MV-4-11 (cell line): ENCODE measurements at regions not wholly inside any gene's neighbourhood (a gene's known extent, or its start where the extent isn't known, plus 50 kb on each side); places are given as distances from the start of the nearest gene placed in this dataset.
"Not testable (repeated sequence)": the region's sequence is repeated elsewhere in the genome, so short reads cannot be mapped to it uniquely, and the experiment has no call there.

Source experiments
- DNase-seq: peaks from one replicate; lab custom pipeline; 2025; lab: John Stamatoyannopoulos, UW

DNA sequence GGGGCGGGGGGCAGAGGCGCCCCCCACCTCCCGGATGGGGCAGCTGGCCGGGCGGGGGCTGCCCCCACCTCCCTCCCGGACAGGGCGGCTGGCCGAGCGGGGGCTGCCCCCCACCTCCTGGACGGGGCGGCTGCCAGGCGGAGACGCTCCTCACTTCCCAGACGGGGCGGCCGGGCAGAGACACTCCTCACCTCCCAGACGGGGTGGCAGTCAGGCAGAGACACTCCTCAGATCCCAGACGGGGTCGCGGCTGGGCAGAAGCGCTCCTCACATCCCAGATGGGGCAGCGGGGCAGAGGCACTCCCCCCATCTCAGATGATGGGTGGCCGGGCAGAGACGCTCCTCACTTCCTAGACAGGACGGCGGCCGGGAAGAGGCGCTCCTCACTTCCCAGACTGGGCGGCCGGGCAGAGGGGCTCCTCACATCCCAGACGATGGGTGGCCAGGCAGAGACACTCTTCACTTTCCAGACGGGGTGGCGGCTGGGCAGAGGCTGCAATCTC lies 240.1 kb downstream of the NPIPA7 start:
- DNase-seq: not testable (repeated sequence)

GRCh38 chr16:16624367-16624766 lies 245.4 kb downstream of the NPIPA7 start:
- DNase-seq: not testable (repeated sequence)

DNA sequence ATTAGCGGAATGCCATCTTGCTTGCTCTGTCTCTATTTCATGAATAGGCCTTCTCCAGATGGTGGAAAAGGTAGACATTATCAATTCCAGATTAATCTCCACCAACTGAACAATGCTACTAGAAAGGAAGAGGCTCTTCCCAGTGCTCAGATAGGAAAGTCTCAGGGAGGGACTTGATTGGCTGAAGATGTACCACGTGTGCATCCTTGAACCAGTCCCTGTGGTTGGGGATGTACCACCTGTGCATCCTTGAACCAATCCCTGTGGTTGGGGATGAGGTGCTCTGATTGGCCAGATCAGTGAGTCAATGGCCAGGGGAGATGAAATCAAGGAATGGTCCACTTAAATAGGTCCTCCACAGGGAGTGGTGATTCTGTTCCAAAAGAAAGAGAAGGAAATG lies 246.2 kb downstream of the NPIPA7 start:
- DNase-seq: not testable (repeated sequence)

GRCh38 chr16:16627865-16628264 lies 248.9 kb downstream of the NPIPA7 start:
- not testable (repeated sequence) for DNase-seq

- DNase-seq: not testable (repeated sequence)
Observed at GRCh38 chr16:16638231-16638630, 259.3 kb downstream of the NPIPA7 start.

DNA sequence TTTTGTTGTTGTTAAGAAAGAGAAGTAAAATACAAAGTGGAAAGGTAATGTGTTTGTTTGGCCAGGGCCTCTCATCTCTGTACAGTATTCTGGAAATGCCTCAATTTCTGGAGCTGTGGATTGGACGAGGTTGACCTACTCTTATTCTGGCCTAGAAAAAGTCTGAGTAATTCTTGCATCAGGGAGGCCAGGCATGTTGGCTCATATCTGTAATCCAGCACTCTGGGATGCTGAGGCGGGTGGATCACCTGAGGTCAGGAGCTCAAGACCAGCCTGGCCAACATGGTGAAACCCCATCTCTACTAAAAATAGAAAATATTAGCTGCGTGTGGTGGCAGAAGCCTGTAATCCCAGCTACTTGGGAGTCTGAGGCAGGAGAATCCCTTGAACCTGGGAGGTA lies 259.8 kb downstream of the NPIPA7 start:
- not testable (repeated sequence) for DNase-seq

- not testable (repeated sequence) for DNase-seq
Observed at GRCh38 chr16:16643828-16644227, 264.9 kb downstream of the NPIPA7 start.

DNA sequence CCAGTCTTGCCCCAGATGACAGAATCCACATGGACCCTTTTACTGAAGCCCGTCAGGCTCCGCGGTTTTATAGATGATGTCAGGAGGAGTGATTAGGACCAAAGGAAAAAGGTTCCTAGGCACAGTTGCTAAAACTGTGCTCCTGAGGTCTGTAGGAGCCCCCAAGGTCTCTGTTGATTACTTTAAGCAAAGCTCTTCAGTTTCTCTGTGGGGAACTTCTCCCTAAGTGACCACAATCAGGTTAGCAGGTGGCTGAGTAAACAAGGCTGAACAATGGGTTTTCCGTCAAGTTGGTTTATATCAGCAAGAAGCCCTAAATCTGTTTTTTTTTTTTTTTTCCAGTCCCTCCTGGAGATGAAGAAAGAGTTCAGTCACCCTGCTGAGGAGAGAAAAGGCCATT lies 269.1 kb downstream of the NPIPA7 start:
- DNase-seq: not testable (repeated sequence)

DNA sequence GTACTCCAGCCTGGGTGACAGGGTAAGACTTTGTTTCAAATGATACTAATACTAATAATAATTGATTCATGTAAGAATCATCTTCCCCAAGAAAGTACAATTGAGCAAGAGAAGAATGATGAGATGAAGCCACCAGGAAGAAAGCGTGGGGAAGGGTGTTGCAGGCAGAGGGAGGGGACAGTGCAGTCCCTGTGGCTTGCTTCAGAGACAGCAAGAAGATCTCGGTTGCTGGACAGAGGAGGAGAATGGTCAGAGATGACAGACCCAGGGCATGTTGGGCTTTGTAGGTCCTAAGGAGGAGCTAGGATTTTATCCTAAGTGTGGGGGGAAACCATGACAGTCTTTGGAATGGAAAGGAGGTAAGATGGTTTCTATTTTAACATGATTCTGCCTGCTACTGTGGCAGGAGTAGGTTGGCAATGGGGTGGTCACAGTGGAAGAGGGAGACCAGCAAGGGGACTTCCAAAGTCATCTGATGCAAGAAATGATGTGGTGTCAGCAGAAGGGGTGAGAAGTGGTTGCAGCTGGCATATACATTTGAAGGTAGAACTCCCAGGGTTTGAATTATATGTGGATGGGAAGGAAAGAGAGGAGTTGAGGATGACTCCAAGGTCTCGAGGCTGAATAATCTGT lies 293.4 kb downstream of the NPIPA7 start:
- not testable (repeated sequence) for DNase-seq

GRCh38 chr16:16674820-16675219 lies 295.9 kb downstream of the NPIPA7 start:
- not testable (repeated sequence) for DNase-seq

DNA sequence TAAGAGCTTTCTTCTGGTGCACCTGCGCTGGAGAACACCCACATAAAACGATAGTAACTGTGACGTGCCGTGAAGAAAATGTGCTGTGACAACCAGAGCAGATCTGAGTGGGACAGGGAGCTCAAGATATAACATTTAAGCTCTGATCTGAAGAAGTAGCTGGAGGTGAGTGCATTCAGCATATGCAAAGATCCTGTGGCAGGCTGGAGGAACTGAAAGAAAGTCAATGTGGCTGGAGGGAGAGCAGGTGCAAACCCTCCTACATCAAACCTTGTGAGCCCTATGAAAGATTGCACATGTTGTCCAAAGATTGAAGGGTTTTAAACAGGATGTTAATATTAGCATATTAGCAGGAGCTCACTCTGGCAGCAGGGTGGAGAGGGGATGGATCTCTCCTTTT lies 342.9 kb downstream of the NPIPA7 start:
- not testable (repeated sequence) for DNase-seq

- not testable (repeated sequence) for DNase-seq
Observed at GRCh38 chr16:16722666-16723065, 343.7 kb downstream of the NPIPA7 start.

DNA sequence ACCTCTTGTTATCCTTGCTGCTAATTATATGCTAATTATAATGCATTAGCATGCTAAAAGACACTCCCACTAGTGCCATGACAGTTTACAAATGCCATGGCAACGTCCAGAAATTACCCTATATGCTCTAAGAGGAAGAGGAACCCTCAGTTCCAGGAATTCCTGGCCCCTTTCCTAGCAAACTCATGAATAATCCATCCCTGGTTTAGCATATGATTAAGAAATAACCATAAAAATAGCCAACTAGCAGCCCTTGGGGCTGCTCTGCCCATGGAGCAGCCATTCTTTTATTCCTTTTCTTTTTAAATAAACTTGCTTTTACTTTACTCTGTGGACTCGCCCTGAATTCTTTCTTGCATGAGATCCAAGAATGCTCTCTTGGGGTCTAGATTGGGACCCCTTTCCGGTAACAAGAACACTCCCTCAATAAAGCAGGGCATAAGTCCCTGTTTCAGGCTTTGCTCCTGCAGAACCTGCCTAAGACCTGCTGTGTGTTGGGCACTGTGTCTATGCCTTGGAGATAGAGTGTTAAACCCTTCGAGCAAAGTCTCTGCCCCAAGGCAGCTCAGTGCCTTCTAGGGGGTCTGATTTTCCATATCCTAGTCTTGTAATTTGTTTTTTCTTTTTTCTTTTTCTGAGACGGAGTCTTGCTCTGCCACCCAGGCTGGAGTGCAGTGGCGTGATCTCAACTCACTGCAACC lies 345.0 kb downstream of the NPIPA7 start:
- not testable (repeated sequence) for DNase-seq

- not testable (repeated sequence) for DNase-seq
Observed at GRCh38 chr16:16727048-16727447, 348.1 kb downstream of the NPIPA7 start.

- not testable (repeated sequence) for DNase-seq
Observed at GRCh38 chr16:16742573-16742972, 363.6 kb downstream of the NPIPA7 start.

- DNase-seq: not testable (repeated sequence)
Observed at GRCh38 chr16:16754992-16755667, 376.2 kb downstream of the NPIPA7 start.

GRCh38 chr16:16763449-16763848 lies 384.5 kb downstream of the NPIPA7 start:
- no peak for DNase-seq

GRCh38 chr16:16770717-16771116 lies 391.8 kb downstream of the NPIPA7 start:
- DNase-seq: not testable (repeated sequence)

DNA sequence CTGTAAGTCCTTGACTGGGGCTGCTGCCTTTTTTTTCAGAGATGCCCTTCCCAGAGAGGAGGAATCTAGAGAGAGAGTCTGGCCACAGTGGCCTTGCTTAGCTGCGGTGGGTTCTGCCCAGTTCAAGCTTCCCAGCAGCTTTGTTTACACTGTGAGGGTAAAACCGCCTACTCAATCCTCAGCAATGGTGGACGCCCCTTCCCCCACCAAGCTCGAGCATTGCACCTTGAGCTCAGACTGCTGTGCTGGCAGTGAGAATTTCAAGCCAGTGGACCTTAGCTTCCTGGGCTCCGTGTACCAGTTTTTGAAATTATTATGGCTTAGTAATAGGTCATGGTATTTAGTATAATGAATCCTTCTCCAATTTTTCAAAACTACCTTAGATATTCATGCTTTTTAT lies 395.4 kb downstream of the NPIPA7 start:
- no peak for DNase-seq

DNA sequence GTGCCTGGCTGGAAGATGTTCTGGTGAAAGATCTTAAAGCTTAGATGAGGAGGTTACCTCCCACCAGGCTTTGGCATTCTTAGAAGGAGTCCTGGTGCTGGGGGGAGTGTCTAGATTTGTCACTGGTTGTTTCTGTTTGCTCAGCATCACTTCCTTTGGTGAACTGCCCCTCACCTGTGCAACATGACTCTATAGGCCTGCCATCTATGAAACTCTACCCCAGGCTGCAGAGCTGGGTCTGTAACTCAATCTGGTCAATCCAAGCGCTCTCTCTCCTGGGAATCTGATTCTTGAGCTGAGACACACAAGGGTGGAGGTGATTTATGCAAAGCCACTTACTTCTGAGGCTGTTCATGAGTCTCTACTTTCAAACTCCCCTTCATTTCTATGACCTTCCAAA lies 399.4 kb downstream of the NPIPA7 start:
- DNase-seq: no peak

DNA sequence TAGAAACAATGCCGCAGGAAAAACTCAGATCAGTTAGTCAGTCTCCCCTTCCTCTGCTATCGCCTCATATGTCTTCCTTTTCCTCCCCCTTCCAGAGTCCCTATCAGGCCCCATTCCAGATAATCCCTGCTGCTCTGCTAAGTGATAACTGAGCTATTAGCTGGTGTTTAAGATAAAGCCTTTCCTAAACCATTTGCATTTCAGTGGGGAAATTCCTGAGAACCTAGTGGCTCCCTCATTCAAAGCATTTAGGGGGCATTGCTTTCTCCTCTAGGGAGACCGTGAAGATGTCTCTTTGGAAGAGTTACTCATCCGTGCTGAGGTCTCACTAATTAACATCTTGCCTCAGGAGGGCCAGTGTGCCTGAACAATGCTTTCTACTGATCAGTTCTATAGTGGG lies 401.6 kb downstream of the NPIPA7 start:
- DNase-seq: no peak

GRCh38 chr16:16782153-16782552 lies 403.2 kb downstream of the NPIPA7 start:
- DNase-seq: no peak

DNA sequence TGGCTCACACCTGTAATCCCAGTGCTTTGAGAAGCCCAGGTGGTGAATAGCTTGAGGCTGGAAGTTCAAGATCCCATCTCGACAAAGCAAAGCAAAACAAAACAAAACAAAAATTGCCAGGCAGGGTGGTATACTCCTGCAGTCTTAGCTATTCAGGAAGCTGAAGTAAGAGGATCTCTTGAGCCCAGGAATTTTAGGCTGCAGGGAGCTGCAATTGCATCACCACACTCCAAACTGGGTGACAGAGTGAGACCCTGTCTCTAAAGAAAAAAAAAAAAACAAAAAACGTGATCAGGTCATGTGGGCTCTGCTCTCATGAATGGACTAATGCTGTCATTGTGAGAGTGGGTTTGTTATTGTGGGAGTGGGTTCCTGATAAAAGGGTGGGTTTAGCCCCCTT lies 409.1 kb downstream of the NPIPA7 start:
- DNase-seq: no peak
